ENCODE measurements at regions not wholly inside any gene's neighbourhood (a gene's known extent, or its start where the extent isn't known, plus 50 kb on each side); places are given as distances from the start of the nearest gene placed in this dataset.
"Not testable (repeated sequence)": the region's sequence is repeated elsewhere in the genome, so short reads cannot be mapped to it uniquely, and the experiment has no call there.

GRCh38 chr6:11445146-11445545 lies 92.4 kb upstream of the TMEM170B start:
- H2AFZ ChIP-seq (ENCODE audit: low read depth), result no peak overlapping the region
- no peaks in the 10 kb centered on the region; a peak in 1 of 4 replicates for H3K4me1 ChIP-seq (ENCODE audit: control insufficient read depth in 1 of 2, insufficient read depth in 2 of 2, low read depth in 1 of 2, low read length in 1 of 2)
- H3K79me2 ChIP-seq (ENCODE audit: insufficient read depth), result no peaks in the 10 kb centered on the region
- no peaks in the 10 kb centered on the region for H4K20me1 ChIP-seq (ENCODE audit: insufficient read depth)
- no peak overlapping the region for H3K4me3 ChIP-seq (ENCODE audit: low read depth in 2 of 2, low read length in 1 of 2)
- H3F3A ChIP-seq (replicated peaks; ENCODE audit: insufficient read depth), result no peaks in the 10 kb centered on the region
- H3K4me2 ChIP-seq, result no peak overlapping the region
- 0 out of 2 replicates have a peak, but pooled peaks cover 9% of the 10 kb centered on the region for H3K9me3 ChIP-seq
- H3K9me2 ChIP-seq, result no peaks in the 10 kb centered on the region; the same call in 1 of the 2 replicates
- TF ChIP-seq NRF1 (IDR thresholded peaks at IDR 0.05; ENCODE audit: low read depth, low read length) (no peak), IRF3 (IDR thresholded peaks at IDR 0.05; ENCODE audit: low read depth, low read length) (no peak), RAD21 (IDR thresholded peaks at IDR 0.05; ENCODE audit: low read length) (no peak), REST (IDR thresholded peaks at IDR 0.05; ENCODE audit: low read depth, low read length) (no peak), PBX3 (IDR thresholded peaks at IDR 0.05) (no peak)
- ChIA-PET CTCF (no interaction called here), POLR2A (no interaction called here)
- H3K27me3 ChIP-seq (ENCODE audit: insufficient read depth), result no peaks in the 10 kb centered on the region
- no peaks in the 10 kb centered on the region for H3K36me3 ChIP-seq (replicated peaks in 1 of 2; ENCODE audit: control insufficient read depth in 1 of 2, insufficient read depth in 2 of 2, low read length in 1 of 2)
- no peak for DNase-seq
- no peak overlapping the region for H3K27ac ChIP-seq (ENCODE audit: low read depth in 2 of 2, low read length in 1 of 2)
- no peak overlapping the region for H3K9ac ChIP-seq
- WGBS (ENCODE audit: low lambda C conversion rate), result 85% methylated on average over 2 of the region's 2 CpGs

GRCh38 chr6:11443125-11443524 lies 94.4 kb upstream of the TMEM170B start:
- H3F3A ChIP-seq (replicated peaks; ENCODE audit: insufficient read depth); H2AFZ ChIP-seq (ENCODE audit: low read depth); H3K4me2 ChIP-seq; POLR2A ChIA-PET; H3K9ac ChIP-seq; H3K4me3 ChIP-seq (ENCODE audit: low read depth in 2 of 2, low read length in 1 of 2); H3K27me3 ChIP-seq (ENCODE audit: insufficient read depth); H3K79me2 ChIP-seq (ENCODE audit: insufficient read depth); H3K9me3 ChIP-seq; DNase-seq; H3K27ac ChIP-seq (ENCODE audit: low read depth in 2 of 2, low read length in 1 of 2); H3K36me3 ChIP-seq (replicated peaks in 1 of 2; ENCODE audit: control insufficient read depth in 1 of 2, insufficient read depth in 2 of 2, low read length in 1 of 2); H3K9me2 ChIP-seq; H3K4me1 ChIP-seq (ENCODE audit: control insufficient read depth in 1 of 2, insufficient read depth in 2 of 2, low read depth in 1 of 2, low read length in 1 of 2); H4K20me1 ChIP-seq (ENCODE audit: insufficient read depth): not testable (repeated sequence)
- 43% methylated on average over 1 of the region's 1 CpG for WGBS (ENCODE audit: low lambda C conversion rate)
- CTCF ChIA-PET, result interaction anchor here (1.0 kb wide), 1 partner anchor 9 kb away, joined by 3 read pairs; no protein-coding TSS in a partner anchor
